Liver (tissue), 7 donors: ENCODE measurements at regions not wholly inside any gene's neighbourhood (a gene's known extent, or its start where the extent isn't known, plus 50 kb on each side); places are given as distances from the start of the nearest gene placed in this dataset.

Experiments
- DNase-seq: peaks from one replicate; pipeline ENCODE4 v3.0.0-alpha.2; 2017; ENCODE audit warnings: low spot score
- H3K27ac ChIP-seq, 2 donors: one replicate each; pipeline ENCODE4 v1.7.0; 2013; ENCODE audit warnings: inconsistent platforms in 2 of 2, low read length in 2 of 2, control low read depth in 1 of 2, low read depth in 1 of 2, mild to moderate bottlenecking in 1 of 2
- H3K27me3 ChIP-seq, 4 donors: one replicate each; pipeline versions ENCODE4 v1.6.1 to v1.7.0; 2013; ENCODE audit warnings: low read length in 3 of 4, inconsistent platforms in 1 of 4, mild to moderate bottlenecking in 1 of 4, moderate library complexity in 1 of 4; ENCODE audit not compliant: control insufficient read depth in 4 of 4, insufficient read depth in 4 of 4
- H3K36me3 ChIP-seq, 4 donors: one replicate each; pipeline versions ENCODE4 v1.6.1 to v1.7.0; 2013; ENCODE audit warnings: low read length in 3 of 4, mild to moderate bottlenecking in 3 of 4, low read depth in 1 of 4, moderate library complexity in 1 of 4; ENCODE audit not compliant: control insufficient read depth in 4 of 4, insufficient read depth in 3 of 4
- H3K4me1 ChIP-seq, 4 donors: one replicate each; pipeline versions ENCODE4 v1.6.1 to v1.7.0; 2013; ENCODE audit warnings: low read length in 3 of 4, mild to moderate bottlenecking in 3 of 4, moderate library complexity in 1 of 4; ENCODE audit not compliant: control insufficient read depth in 4 of 4, insufficient read depth in 4 of 4
- H3K4me3 ChIP-seq, 3 donors: one replicate each; pipeline versions ENCODE4 v1.6.1 to v1.7.0; 2013; ENCODE audit warnings: low read length in 3 of 3, control low read depth in 1 of 3, low read depth in 1 of 3, mild to moderate bottlenecking in 1 of 3
- H3K9ac ChIP-seq, 2 donors: one replicate each; pipeline ENCODE4 v1.7.0; 2013; ENCODE audit warnings: low read length in 2 of 2, mild to moderate bottlenecking in 2 of 2, moderate library complexity in 2 of 2, control low read depth in 1 of 2, low read depth in 1 of 2
- H3K9me3 ChIP-seq, 4 donors: one replicate each; pipeline versions ENCODE4 v1.6.1 to v1.7.0; 2013; ENCODE audit warnings: low read length in 3 of 4; ENCODE audit not compliant: control insufficient read depth in 4 of 4
- ATF3 ChIP-seq: IDR thresholded peaks from 2 replicates; pipeline ENCODE4 v1.6.1; 2016; ENCODE audit warnings: antibody characterized with exemption
- EGR1 ChIP-seq, 2 donors: IDR thresholded peaks; 2 replicates each; pipeline ENCODE4 v1.6.1; 2016 to 2018; ENCODE audit warnings: antibody characterized with exemption in 2 of 2, low read depth in 2 of 2
- FOXA1 ChIP-seq: IDR thresholded peaks from 2 replicates; pipeline ENCODE4 v1.6.1; 2016; ENCODE audit warnings: antibody characterized with exemption
- FOXA2 ChIP-seq: IDR thresholded peaks from 2 replicates; pipeline ENCODE4 v1.6.1; 2016; ENCODE audit warnings: antibody characterized with exemption
- GABPA ChIP-seq, 2 donors: IDR thresholded peaks in 1 of 2; conservative IDR thresholded peaks in 1 of 2; 2 replicates each; pipeline ENCODE4 v1.6.1; 2016; ENCODE audit warnings: antibody characterized with exemption in 2 of 2, mild to moderate bottlenecking in 1 of 2, moderate library complexity in 1 of 2
- HNF4A ChIP-seq, 2 donors: conservative IDR thresholded peaks; 2 replicates each; pipeline ENCODE4 v1.6.1; 2016; ENCODE audit warnings: antibody characterized with exemption in 2 of 2, mild to moderate bottlenecking in 2 of 2
- HNF4G ChIP-seq: IDR thresholded peaks from 2 replicates; pipeline ENCODE4 v1.6.1; 2016; ENCODE audit warnings: antibody characterized with exemption
- JUND ChIP-seq, 2 donors: IDR thresholded peaks; 2 replicates each; pipeline ENCODE4 v1.6.1; 2016; ENCODE audit warnings: antibody characterized with exemption in 2 of 2
- MAX ChIP-seq: IDR thresholded peaks from 2 replicates; pipeline ENCODE4 v1.6.1; 2016; ENCODE audit warnings: antibody characterized with exemption
- NR2F2 ChIP-seq: IDR thresholded peaks from 2 replicates; pipeline ENCODE4 v1.6.1; 2016; ENCODE audit warnings: antibody characterized with exemption
- RAD21 ChIP-seq, 2 donors: IDR thresholded peaks; 2 replicates each; pipeline ENCODE4 v1.6.1; 2016; ENCODE audit warnings: antibody characterized with exemption in 2 of 2, mild to moderate bottlenecking in 2 of 2
- REST ChIP-seq: IDR thresholded peaks from 2 replicates; pipeline ENCODE4 v1.6.1; 2016; ENCODE audit warnings: antibody characterized with exemption, mild to moderate bottlenecking
- RXRA ChIP-seq, 2 donors: IDR thresholded peaks; 2 replicates each; pipeline ENCODE4 v1.6.1; 2017 to 2018; ENCODE audit warnings: antibody characterized with exemption in 2 of 2, mild to moderate bottlenecking in 1 of 2
- SP1 ChIP-seq: IDR thresholded peaks from 2 replicates; pipeline ENCODE4 v1.6.1; 2018; ENCODE audit warnings: antibody characterized with exemption, mild to moderate bottlenecking
- TAF1 ChIP-seq: conservative IDR thresholded peaks from 2 replicates; pipeline ENCODE4 v1.6.1; 2016; ENCODE audit warnings: antibody characterized with exemption, mild to moderate bottlenecking
- YY1 ChIP-seq: IDR thresholded peaks from 2 replicates; pipeline ENCODE4 v1.6.1; 2016; ENCODE audit warnings: antibody characterized with exemption, mild to moderate bottlenecking
- ZBTB33 ChIP-seq: IDR thresholded peaks from 2 replicates; pipeline ENCODE4 v1.6.1; 2016; ENCODE audit warnings: antibody characterized with exemption
- WGBS: extraction: QIAGEN DNeasy Blood & Tissue Kit; methylation state at CpG from one replicate; pipeline ENCODE4 v1.1.7; 2013; 5-methylcytosine and 5-hydroxymethylcytosine counted together
- donor health status: healthy.
- donor health status: healthy.
- donor health status: healthy.
- donor health status: healthy.

GRCh38 chr1:90459570-90459969 lies 257.5 kb downstream of the BARHL2 start:
- no peak for TF ChIP-seq JUND (IDR thresholded peaks at IDR 0.05)
- no peak for TF ChIP-seq RXRA (IDR thresholded peaks at IDR 0.05)
- 95% methylated on average over 2 of the region's 2 CpGs for WGBS

GRCh38 chr1:90457985-90458384 lies 259.1 kb downstream of the BARHL2 start:
- TF ChIP-seq NR2F2 (no peak), ZBTB33 (no peak), HNF4G (no peak), MAX (no peak), GABPA (IDR thresholded peaks at IDR 0.05 in 1 of 2, conservative IDR thresholded peaks at IDR 0.05 in 1 of 2) (no peak), JUND (IDR thresholded peaks at IDR 0.05) (no peak), HNF4A (conservative IDR thresholded peaks at IDR 0.05) (no peak), ATF3 (no peak), YY1 (no peak), FOXA2 (no peak), RAD21 (IDR thresholded peaks at IDR 0.05) (no peak), RXRA (IDR thresholded peaks at IDR 0.05) (no peak), FOXA1 (no peak), EGR1 (IDR thresholded peaks at IDR 0.05; ENCODE audit: low read depth in 2 of 2) (no peak)
- no peak overlapping the region for H3K27ac ChIP-seq
- H3K4me1 ChIP-seq, result no peaks in the 10 kb centered on the region
- H3K36me3 ChIP-seq, result no peaks in the 10 kb centered on the region
- no peak overlapping the region for H3K4me3 ChIP-seq
- H3K9ac ChIP-seq, result no peak overlapping the region
- 70% methylated on average over 3 of the region's 3 CpGs for WGBS
- no peaks in the 10 kb centered on the region for H3K27me3 ChIP-seq
- peaks cover 0 to 4% (median under 1%) of the 10 kb centered on the region in 4 donors for H3K9me3 ChIP-seq
- DNase-seq, result no peak

More at GRCh38 chr1:90459570-90459969, 257.5 kb downstream of the BARHL2 start:
- Histone ChIP-seq H3K27ac (no peak overlapping the region), H3K27me3 (no peaks in the 10 kb centered on the region), H3K36me3 (no peaks in the 10 kb centered on the region), H3K4me3 (no peak overlapping the region), H3K9ac (no peak overlapping the region), H3K9me3 (peaks cover 0 to 4% (median under 1%) of the 10 kb centered on the region in 4 donors), H3K4me1 (no peaks in the 10 kb centered on the region)
- no peak for DNase-seq

GRCh38 chr1:90452491-90452890 lies 264.6 kb downstream of the BARHL2 start:
- Histone ChIP-seq H3K36me3 (no peaks in the 10 kb centered on the region), H3K9me3 (no peaks in the 10 kb centered on the region), H3K27me3 (no peaks in the 10 kb centered on the region), H3K9ac (no peak overlapping the region), H3K4me1 (no peaks in the 10 kb centered on the region), H3K4me3 (no peak overlapping the region), H3K27ac (no peak overlapping the region)
- TF ChIP-seq NR2F2 (no peak), TAF1 (no peak), RAD21 (IDR thresholded peaks at IDR 0.05) (no peak), ATF3 (no peak), SP1 (no peak), REST (no peak), MAX (no peak), HNF4G (no peak)
- 91% methylated on average over 2 of the region's 2 CpGs for WGBS
- DNase-seq, result no peak
